AG04450 (cell line): ENCODE measurements at regions not wholly inside any gene's neighbourhood (a gene's known extent, or its start where the extent isn't known, plus 50 kb on each side); places are given as distances from the start of the nearest gene placed in this dataset.

ENCODE experiments used
- CTCF ChIA-PET: fragments of 300-600, 350-600 bp; formaldehyde crosslinking; extraction: SDS; loops from one replicate; lab custom pipeline; 2022; ENCODE audit warnings: antibody characterized with exemption, inconsistent platforms; lab: Charles Lee
- POLR2A ChIA-PET: fragments of 350-600 bp; formaldehyde crosslinking; extraction: SDS; loops from one replicate; lab custom pipeline; 2021; ENCODE audit warnings: antibody characterized with exemption, inconsistent platforms; lab: Yijun Ruan, JAX
- DNase-seq: peaks from one replicate; pipeline ENCODE4 v3.0.0-alpha.2; 2011; ENCODE audit warnings: low read depth, low spot score
- H3K27ac ChIP-seq: one replicate; pipeline ENCODE4 v1.5.1; 2012; ENCODE audit warnings: low read depth, low read length, control low read depth
- H3K27me3 ChIP-seq: one replicate; pipeline ENCODE4 v1.6.0; 2012; ENCODE audit warnings: low read length; ENCODE audit not compliant: control insufficient read depth, insufficient read depth
- H3K4me3 ChIP-seq: 2 replicates; pipeline ENCODE4 v1.5.1; 2011; ENCODE audit warnings: mild to moderate bottlenecking, low read depth, low read length, control low read depth
- H3K9me3 ChIP-seq: 2 replicates; pipeline ENCODE4 v1.5.1; 2012; ENCODE audit warnings: low read length; ENCODE audit not compliant: control insufficient read depth, insufficient read depth
- CTCF ChIP-seq: IDR thresholded peaks from 2 replicates; pipeline ENCODE4 v1.5.1; 2011; ENCODE audit warnings: low read depth, low read length, control low read depth, inconsistent platforms

GRCh38 chr10:64306729-64307327, 785.6 kb downstream of the REEP3 start:
- H3K9me3 ChIP-seq = no peaks in the 10 kb centered on the region
- ChIA-PET POLR2A (no interaction called here), CTCF (no interaction called here)
- no peak for DNase-seq
- TF ChIP-seq CTCF = no peak
- no peak overlapping the region for H3K4me3 ChIP-seq
- no peak overlapping the region for H3K27ac ChIP-seq
- H3K27me3 ChIP-seq = no peaks in the 10 kb centered on the region

GRCh38 chr10:64312876-64313275, 791.7 kb downstream of the REEP3 start:
- TF ChIP-seq CTCF = no peak
- Histone ChIP-seq H3K27me3 (no peaks in the 10 kb centered on the region), H3K4me3 (no peak overlapping the region), H3K27ac (no peak overlapping the region), H3K9me3 (no peaks in the 10 kb centered on the region)
- POLR2A ChIA-PET = no interaction called here
- CTCF ChIA-PET = no interaction called here
- no peak for DNase-seq

GRCh38 chr10:64313967-64314366, 792.8 kb downstream of the REEP3 start:
- CTCF ChIA-PET = no interaction called here
- Histone ChIP-seq H3K27ac (no peak overlapping the region), H3K27me3 (no peaks in the 10 kb centered on the region), H3K4me3 (no peak overlapping the region), H3K9me3 (no peaks in the 10 kb centered on the region)
- TF ChIP-seq CTCF = no peak
- no peak for DNase-seq
- POLR2A ChIA-PET = interaction anchor here (0.6 kb wide), 1 partner anchor 1792 kb away, joined by 6 read pairs; no protein-coding TSS in a partner anchor

GRCh38 chr10:64316416-64316815, 795.2 kb downstream of the REEP3 start:
- H3K27me3 ChIP-seq = no peaks in the 10 kb centered on the region
- no peaks in the 10 kb centered on the region for H3K9me3 ChIP-seq
- H3K27ac ChIP-seq = no peak overlapping the region
- ChIA-PET CTCF (no interaction called here), POLR2A (no interaction called here)
- TF ChIP-seq CTCF = no peak
- no peak overlapping the region for H3K4me3 ChIP-seq
- no peak for DNase-seq

GRCh38 chr10:64316833-64317232, 795.6 kb downstream of the REEP3 start:
- Histone ChIP-seq H3K27me3 (no peaks in the 10 kb centered on the region), H3K27ac (no peak overlapping the region), H3K4me3 (no peak overlapping the region), H3K9me3 (no peaks in the 10 kb centered on the region)
- no peak for DNase-seq
- TF ChIP-seq CTCF = no peak
- ChIA-PET POLR2A (no interaction called here), CTCF (no interaction called here)
